OCI-LY1 (cell line): ENCODE measurements at regions not wholly inside any gene's neighbourhood (a gene's known extent, or its start where the extent isn't known, plus 50 kb on each side); places are given as distances from the start of the nearest gene placed in this dataset.

ENCODE experiments used
- H2AFZ ChIP-seq: fragments of 200-600 bp; sonication (generic), shearing (Covaris generic); 2 replicates; pipeline ENCODE4 v1.6.0; 2014; ENCODE audit warnings: antibody characterized with exemption, mild to moderate bottlenecking, low read length
- H3F3A ChIP-seq: fragments of 200-600 bp; sonication (generic), shearing (Covaris generic); 2 replicates; pipeline ENCODE4 v1.6.0; 2014; ENCODE audit warnings: mild to moderate bottlenecking, antibody characterized with exemption, low read length, moderate library complexity; ENCODE audit not compliant: insufficient read depth
- H3K27ac ChIP-seq: fragments of 200-600 bp; sonication (generic); 2 replicates; pipeline ENCODE4 v1.5.1; 2014; ENCODE audit warnings: low read length, mixed run types, mild to moderate bottlenecking, low read depth; ENCODE audit not compliant: poor library complexity, severe bottlenecking
- H3K27me3 ChIP-seq: fragments of 200-600 bp; sonication (generic); 2 replicates; pipeline ENCODE4 v1.6.0; 2014; ENCODE audit warnings: antibody characterized with exemption, mild to moderate bottlenecking, low read length, moderate library complexity; ENCODE audit not compliant: insufficient read depth
- H3K36me3 ChIP-seq: fragments of 200-600 bp; sonication (generic); 2 replicates; pipeline ENCODE4 v1.6.1; 2014; ENCODE audit warnings: mild to moderate bottlenecking, antibody characterized with exemption, low read length, moderate library complexity, mixed read lengths; ENCODE audit not compliant: insufficient read depth
- H3K4me1 ChIP-seq: fragments of 200-600 bp; sonication (generic); 2 replicates; pipeline ENCODE4 v1.5.1; 2014; ENCODE audit warnings: mild to moderate bottlenecking, low read length, moderate library complexity; ENCODE audit not compliant: insufficient read depth, severe bottlenecking
- H3K4me2 ChIP-seq: fragments of 200-600 bp; sonication (generic), shearing (Covaris generic); 2 replicates; pipeline ENCODE4 v1.6.1; 2014; ENCODE audit warnings: low read length
- H3K4me3 ChIP-seq: fragments of 200-600 bp; sonication (generic); 2 replicates; pipeline ENCODE4 v1.5.1; 2014; ENCODE audit warnings: low read length, low read depth, mild to moderate bottlenecking, mixed read lengths; ENCODE audit not compliant: poor library complexity, severe bottlenecking
- H3K79me2 ChIP-seq: fragments of 200-600 bp; shearing (Covaris generic); 2 replicates; pipeline ENCODE4 v1.6.1; 2016; ENCODE audit warnings: mixed run types, low read length, mixed read lengths; ENCODE audit not compliant: insufficient read depth
- H3K9ac ChIP-seq: fragments of 200-600 bp; sonication (generic), shearing (Covaris generic); 2 replicates; pipeline ENCODE4 v1.6.1; 2014; ENCODE audit warnings: mild to moderate bottlenecking, low read length, mixed read lengths
- H3K9me2 ChIP-seq: fragments of 200-600 bp; sonication (generic), shearing (Covaris generic); 2 replicates; pipeline ENCODE4 v1.6.1; 2014; ENCODE audit warnings: low read depth, mild to moderate bottlenecking, low read length, mixed read lengths
- H3K9me3 ChIP-seq: fragments of 200-600 bp; shearing (Covaris generic); 2 replicates; pipeline ENCODE4 v1.6.1; 2014; ENCODE audit warnings: low read length, mixed read lengths
- H4K20me1 ChIP-seq: fragments of 200-600 bp; sonication (generic), shearing (Covaris generic); 2 replicates; pipeline ENCODE4 v1.6.0; 2016; ENCODE audit warnings: mild to moderate bottlenecking, low read length; ENCODE audit not compliant: insufficient read depth
- CTCF ChIP-seq: fragments of 200-600 bp; sonication (generic), shearing (Covaris generic); IDR thresholded peaks from 2 replicates; pipeline ENCODE4 v1.5.1; 2017; ENCODE audit warnings: mild to moderate bottlenecking, antibody characterized with exemption, low read length, moderate library complexity, mixed read lengths
- EZH2 ChIP-seq: fragments of 200-600 bp; sonication (generic), shearing (Covaris generic); IDR thresholded peaks from 2 replicates; pipeline ENCODE4 v1.8.0; 2017; ENCODE audit warnings: borderline replicate concordance, mixed run types, mild to moderate bottlenecking, antibody characterized with exemption, low read length, moderate library complexity, mixed read lengths

GRCh38 chr16:6634151-6634550, 698.5 kb upstream of the RBFOX1 start:
- no peak for TF ChIP-seq CTCF
- Histone ChIP-seq H3K27me3 (no peaks in the 10 kb centered on the region), H3K36me3 (no peaks in the 10 kb centered on the region), H3K9me2 (no peaks in the 10 kb centered on the region), H3F3A (no peaks in the 10 kb centered on the region), H3K4me2 (no peak overlapping the region), H3K9me3 (no peaks in the 10 kb centered on the region), H3K4me3 (no peak overlapping the region), H2AFZ (no peak overlapping the region), H3K4me1 (no peaks in the 10 kb centered on the region), H3K9ac (no peak overlapping the region), H3K27ac (no peak overlapping the region), H3K79me2 (no peaks in the 10 kb centered on the region), H4K20me1 (no peaks in the 10 kb centered on the region)

GRCh38 chr16:6633456-6633855, 699.2 kb upstream of the RBFOX1 start:
- Histone ChIP-seq H3K36me3 (no peaks in the 10 kb centered on the region), H3K4me3 (no peak overlapping the region), H3K9ac (no peak overlapping the region), H3F3A (no peaks in the 10 kb centered on the region), H2AFZ (no peak overlapping the region), H3K4me1 (no peaks in the 10 kb centered on the region), H3K9me3 (no peaks in the 10 kb centered on the region), H4K20me1 (no peaks in the 10 kb centered on the region), H3K27me3 (no peaks in the 10 kb centered on the region), H3K4me2 (no peak overlapping the region), H3K27ac (no peak overlapping the region), H3K79me2 (no peaks in the 10 kb centered on the region), H3K9me2 (no peaks in the 10 kb centered on the region)
- TF ChIP-seq CTCF = no peak
- no peak for TF ChIP-seq EZH2

GRCh38 chr16:6629110-6629509, 703.5 kb upstream of the RBFOX1 start:
- H4K20me1 ChIP-seq = no peaks in the 10 kb centered on the region
- H3K4me3 ChIP-seq = no peak overlapping the region
- no peak overlapping the region for H3K27ac ChIP-seq
- no peak overlapping the region for H2AFZ ChIP-seq
- H3K36me3 ChIP-seq = no peaks in the 10 kb centered on the region
- H3K4me1 ChIP-seq = no peaks in the 10 kb centered on the region
- H3K9ac ChIP-seq = no peak overlapping the region
- no peaks in the 10 kb centered on the region for H3K27me3 ChIP-seq
- H3K9me2 ChIP-seq = no peaks in the 10 kb centered on the region
- no peaks in the 10 kb centered on the region for H3K9me3 ChIP-seq
- TF ChIP-seq CTCF (no peak), EZH2 (no peak)
- H3F3A ChIP-seq = no peaks in the 10 kb centered on the region
- no peak overlapping the region for H3K4me2 ChIP-seq
- no peaks in the 10 kb centered on the region for H3K79me2 ChIP-seq
